ENCODE measurements at regions not wholly inside any gene's neighbourhood (a gene's known extent, or its start where the extent isn't known, plus 50 kb on each side); places are given as distances from the start of the nearest gene placed in this dataset.

- TF ChIP-seq ZFX (IDR thresholded peaks at IDR 0.05; ENCODE audit: borderline replicate concordance) = no peak
- TF ChIP-seq, protein P1, sequence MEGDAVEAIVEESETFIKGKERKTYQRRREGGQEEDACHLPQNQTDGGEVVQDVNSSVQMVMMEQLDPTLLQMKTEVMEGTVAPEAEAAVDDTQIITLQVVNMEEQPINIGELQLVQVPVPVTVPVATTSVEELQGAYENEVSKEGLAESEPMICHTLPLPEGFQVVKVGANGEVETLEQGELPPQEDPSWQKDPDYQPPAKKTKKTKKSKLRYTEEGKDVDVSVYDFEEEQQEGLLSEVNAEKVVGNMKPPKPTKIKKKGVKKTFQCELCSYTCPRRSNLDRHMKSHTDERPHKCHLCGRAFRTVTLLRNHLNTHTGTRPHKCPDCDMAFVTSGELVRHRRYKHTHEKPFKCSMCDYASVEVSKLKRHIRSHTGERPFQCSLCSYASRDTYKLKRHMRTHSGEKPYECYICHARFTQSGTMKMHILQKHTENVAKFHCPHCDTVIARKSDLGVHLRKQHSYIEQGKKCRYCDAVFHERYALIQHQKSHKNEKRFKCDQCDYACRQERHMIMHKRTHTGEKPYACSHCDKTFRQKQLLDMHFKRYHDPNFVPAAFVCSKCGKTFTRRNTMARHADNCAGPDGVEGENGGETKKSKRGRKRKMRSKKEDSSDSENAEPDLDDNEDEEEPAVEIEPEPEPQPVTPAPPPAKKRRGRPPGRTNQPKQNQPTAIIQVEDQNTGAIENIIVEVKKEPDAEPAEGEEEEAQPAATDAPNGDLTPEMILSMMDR (IDR thresholded peaks at IDR 0.05) = no peak
- H3K27ac ChIP-seq = peak overlapping the region; percentile 70
Measured at GRCh38 chr6:79421707-79422484, 115.3 kb downstream of the LCA5 start.

GRCh38 chr6:79421001-79421411 is 116.2 kb downstream of the LCA5 start:
- peak overlapping the region; percentile 70; the same call in 1 of the 2 replicates for H3K27ac ChIP-seq
- no peak for TF ChIP-seq ZFX (IDR thresholded peaks at IDR 0.05; ENCODE audit: borderline replicate concordance)
- TF ChIP-seq, protein P1 (IDR thresholded peaks at IDR 0.05) = no peak

DNA sequence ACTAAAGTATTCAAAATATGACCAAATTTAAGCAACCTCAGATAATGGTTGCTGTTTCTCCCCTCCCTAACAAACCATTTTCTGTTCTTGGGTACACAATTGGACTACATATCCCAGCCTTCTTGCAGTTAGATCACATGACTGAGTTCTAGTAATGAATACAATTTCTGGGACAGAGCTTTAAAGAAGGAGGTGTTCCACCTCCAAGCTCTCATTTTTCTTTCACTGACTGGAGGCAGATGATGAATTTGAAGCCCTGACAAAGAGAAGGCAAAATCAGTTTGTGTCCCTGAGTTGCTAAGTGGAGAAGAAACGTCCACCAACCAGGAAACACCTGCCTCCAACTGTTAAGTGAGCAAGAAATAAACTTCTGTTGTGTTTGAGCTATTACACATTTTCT is 117.2 kb downstream of the LCA5 start:
- TF ChIP-seq, protein P1 (IDR thresholded peaks at IDR 0.05) = no peak
- TF ChIP-seq ZFX (IDR thresholded peaks at IDR 0.05; ENCODE audit: borderline replicate concordance) = no peak
- no peak overlapping the region for H3K27ac ChIP-seq

GRCh38 chr6:79416931-79417330 is 120.3 kb downstream of the LCA5 start:
- no peak overlapping the region for H3K27ac ChIP-seq
- TF ChIP-seq, protein P1 (IDR thresholded peaks at IDR 0.05) = no peak
- no peak for TF ChIP-seq ZFX (IDR thresholded peaks at IDR 0.05; ENCODE audit: borderline replicate concordance)

DNA sequence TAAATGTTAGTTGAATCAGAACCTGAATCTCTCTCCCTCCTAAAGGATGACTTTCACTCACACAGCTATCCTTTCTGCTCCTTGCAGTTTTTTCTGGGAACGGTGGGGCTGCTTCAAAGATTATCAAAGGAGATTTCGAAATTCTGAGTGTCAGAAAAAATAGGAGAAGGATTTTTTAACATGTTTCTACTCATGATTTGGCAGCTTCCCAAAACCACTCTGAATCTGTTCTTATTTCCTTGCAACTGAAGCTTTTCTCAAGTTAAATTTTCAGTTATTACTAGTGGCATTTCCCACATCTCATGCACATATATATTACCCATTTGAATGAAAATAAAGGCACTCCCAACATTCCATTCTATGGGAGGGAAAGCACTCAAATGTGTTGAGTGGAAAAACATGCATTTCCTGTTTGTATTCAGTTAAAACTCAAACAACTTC is 123.6 kb downstream of the LCA5 start:
- TF ChIP-seq ZFX (IDR thresholded peaks at IDR 0.05; ENCODE audit: borderline replicate concordance) = no peak
- TF ChIP-seq, protein P1 (IDR thresholded peaks at IDR 0.05) = no peak
- H3K27ac ChIP-seq = no peak overlapping the region

- no peak for TF ChIP-seq ZFX (IDR thresholded peaks at IDR 0.05; ENCODE audit: borderline replicate concordance)
- TF ChIP-seq, protein P1 (IDR thresholded peaks at IDR 0.05) = no peak
- no peak overlapping the region for H3K27ac ChIP-seq
Measured at GRCh38 chr6:79410806-79411205, 126.4 kb downstream of the LCA5 start.

GRCh38 chr6:79408256-79408974 is 128.8 kb downstream of the LCA5 start:
- TF ChIP-seq, protein P1 (IDR thresholded peaks at IDR 0.05) = no peak
- TF ChIP-seq ZFX (IDR thresholded peaks at IDR 0.05; ENCODE audit: borderline replicate concordance) = no peak
- no peak overlapping the region for H3K27ac ChIP-seq

All from 22Rv1 (cell line).